Panc1 (cell line): ENCODE measurements at regions not wholly inside any gene's neighbourhood (a gene's known extent, or its start where the extent isn't known, plus 50 kb on each side); places are given as distances from the start of the nearest gene placed in this dataset.

Experiments used
- ATAC-seq: fragments of 200-7000 bp; cut with Tn5 transposase; 2 replicates; pipeline ENCODE4 v1.9.1; 2020; ENCODE audit warnings: mild to moderate bottlenecking, moderate library complexity
- BruUV-seq: library from RNA; stranded (reverse); fragments of 400-500 nt; replicated peaks from 2 replicates; lab custom pipeline; 2021; lab: Mats Ljungman, UMichigan
- CTCF ChIA-PET: fragments of 300-600 bp; sonication (Branson Sonifier 250); formaldehyde crosslinking; loops from one replicate; lab custom pipeline; 2022; ENCODE audit warnings: antibody characterized with exemption; lab: Charles Lee
- POLR2A ChIA-PET: fragments of 300-600 bp; sonication (Branson Sonifier 250); formaldehyde crosslinking; loops from one replicate; lab custom pipeline; 2022; ENCODE audit warnings: antibody characterized with exemption; lab: Charles Lee
- DNase-seq: peaks from one replicate; pipeline ENCODE4 v3.0.0-alpha.2; 2010; ENCODE audit warnings: low read depth, low spot score
- H3K27ac ChIP-seq: 2 replicates; pipeline ENCODE4 v1.5.1; 2011; ENCODE audit warnings: mild to moderate bottlenecking, low read length, inconsistent platforms
- H3K27me3 ChIP-seq: fragments of 200-500 bp; sonication (Bioruptor generic); 2 replicates; pipeline ENCODE4 v1.6.0; 2014; ENCODE audit warnings: low read length, inconsistent platforms; ENCODE audit not compliant: control insufficient read depth, insufficient read depth
- H3K36me3 ChIP-seq: fragments of 200-500 bp; sonication (Bioruptor generic); 2 replicates; pipeline ENCODE4 v1.5.1; 2014; ENCODE audit warnings: inconsistent platforms, mild to moderate bottlenecking, low read length, moderate library complexity; ENCODE audit not compliant: control insufficient read depth, insufficient read depth
- H3K4me1 ChIP-seq: 2 replicates; pipeline ENCODE4 v1.5.1; 2011; ENCODE audit warnings: inconsistent platforms, mild to moderate bottlenecking, low read length, moderate library complexity; ENCODE audit not compliant: control insufficient read depth, insufficient read depth
- H3K4me3 ChIP-seq, 2 experiments: 2 replicates each; pipeline ENCODE4 v1.5.1; 2011 to 2012; ENCODE audit warnings: low read depth in 2 of 2, low read length in 2 of 2, mild to moderate bottlenecking in 2 of 2, inconsistent platforms in 1 of 2, moderate library complexity in 1 of 2
- H3K9me3 ChIP-seq: fragments of 200-500 bp; sonication (Bioruptor generic); 2 replicates; pipeline ENCODE4 v1.5.1; 2014; ENCODE audit warnings: low read depth, mild to moderate bottlenecking, inconsistent platforms, low read length, moderate library complexity; ENCODE audit not compliant: control insufficient read depth, insufficient read depth
- CTCF ChIP-seq: fragments of 450-650 bp; IDR thresholded peaks from 2 replicates; pipeline ENCODE4 v1.5.1; 2017; ENCODE audit warnings: mild to moderate bottlenecking
- POLR2AphosphoS5 ChIP-seq: IDR thresholded peaks from 2 replicates; pipeline ENCODE4 v1.6.1; 2012; ENCODE audit warnings: mild to moderate bottlenecking, low read depth, low read length, moderate library complexity
- REST ChIP-seq, 2 experiments: IDR thresholded peaks; 2 replicates each; pipeline ENCODE4 v1.6.1; 2011 to 2012; ENCODE audit warnings: low read depth in 2 of 2, control low read depth in 1 of 2, low read length in 1 of 2, mild to moderate bottlenecking in 1 of 2, moderate library complexity in 1 of 2; ENCODE audit not compliant: insufficient read depth in 1 of 2
- SIN3A ChIP-seq: IDR thresholded peaks from 2 replicates; pipeline ENCODE4 v1.6.1; 2012; ENCODE audit warnings: low read depth, mild to moderate bottlenecking, low read length, moderate library complexity, borderline replicate concordance; ENCODE audit not compliant: insufficient read depth
- TCF7L2 ChIP-seq: IDR thresholded peaks from 2 replicates; pipeline ENCODE4 v1.6.1; 2011; ENCODE audit warnings: mild to moderate bottlenecking, low read depth, low read length, inconsistent platforms
- in situ Hi-C: cut with HindIII; loops from 2 replicates; pipeline ENCODE4 v1.10.0; 2016; ENCODE audit warnings: low sequenced_read_pairs, low pct_unique_long_range_greater_than_20kb
- intact Hi-C: fragments of 100-400 bp; cut with micrococcal nuclease; formaldehyde crosslinking; loops from one replicate; pipeline ENCODE4 v1.10.0; 2022; ENCODE audit not compliant: unreplicated experiment

- intact Hi-C loops = loop anchor here (10.0 kb wide), 1 partner anchor 1109 kb away; the partner anchor contains the start of gene PCDH19
- POLR2A ChIA-PET = no interaction called here
- CTCF ChIA-PET = no interaction called here
Measured at GRCh38 chrX:99305573-99305972, 1104.5 kb downstream of the PCDH19 start.

GRCh38 chrX:99301990-99302389 lies 1108.1 kb downstream of the PCDH19 start:
- intact Hi-C loops = loop anchor here (10.0 kb wide), 1 partner anchor 1113 kb away; the partner anchor contains the start of gene PCDH19

More at GRCh38 chrX:99305573-99305972, 1104.5 kb downstream of the PCDH19 start:
- Histone ChIP-seq H3K9me3 (no peaks in the 10 kb centered on the region), H3K4me1 (no peaks in the 10 kb centered on the region), H3K27me3 (no peaks in the 10 kb centered on the region), H3K36me3 (no peaks in the 10 kb centered on the region), H3K27ac (no peak overlapping the region), H3K4me3 (no peak overlapping the region)
- TF ChIP-seq SIN3A (no peak), REST (IDR thresholded peaks at IDR 0.05; ENCODE audit: insufficient read depth in 1 of 2, low read depth in 2 of 2, low read length in 1 of 2) (no peak), CTCF (no peak), TCF7L2 (no peak), POLR2AphosphoS5 (no peak)
- in situ Hi-C loops = no loop called here
- DNase-seq = no peak
- BruUV-seq = no TSS peak
- ATAC-seq = no peak

More at GRCh38 chrX:99301990-99302389, 1108.1 kb downstream of the PCDH19 start:
- POLR2A ChIA-PET = no interaction called here
- H3K9me3 ChIP-seq = no peaks in the 10 kb centered on the region
- CTCF ChIA-PET = no interaction called here
- in situ Hi-C loops = no loop called here
- no peak overlapping the region for H3K27ac ChIP-seq
- no peaks in the 10 kb centered on the region for H3K36me3 ChIP-seq
- ATAC-seq = no peak
- TF ChIP-seq REST (IDR thresholded peaks at IDR 0.05; ENCODE audit: insufficient read depth in 1 of 2, low read depth in 2 of 2, low read length in 1 of 2) (no peak), CTCF (peak; percentile 53; the same call in 1 of the 2 replicates), SIN3A (no peak)
- no TSS peak for BruUV-seq
- no peak for DNase-seq
- no peaks in the 10 kb centered on the region for H3K27me3 ChIP-seq
- no peaks in the 10 kb centered on the region for H3K4me1 ChIP-seq
- H3K4me3 ChIP-seq = no peak overlapping the region
